Neuronal stem cell (in vitro differentiated cells): ENCODE measurements at regions not wholly inside any gene's neighbourhood (a gene's known extent, or its start where the extent isn't known, plus 50 kb on each side); places are given as distances from the start of the nearest gene placed in this dataset.

ENCODE experiments used
- DNase-seq: peaks from one replicate; pipeline ENCODE4 v3.0.0-alpha.2; 2013; ENCODE audit warnings: low spot score
- H2AFZ ChIP-seq: one replicate; pipeline ENCODE4 v1.6.1; 2013; ENCODE audit warnings: mild to moderate bottlenecking, low read length, inconsistent platforms
- H2AK5ac ChIP-seq: 2 replicates; pipeline ENCODE4 v1.6.1; 2013; ENCODE audit warnings: low read depth, mild to moderate bottlenecking, inconsistent platforms, low read length, moderate library complexity, mixed read lengths
- H2BK120ac ChIP-seq: 2 replicates; pipeline ENCODE4 v1.6.1; 2013; ENCODE audit warnings: low read depth, mild to moderate bottlenecking, inconsistent platforms, low read length, moderate library complexity, mixed read lengths
- H2BK12ac ChIP-seq: one replicate; pipeline ENCODE4 v1.6.1; 2013; ENCODE audit warnings: low read length, inconsistent platforms
- H2BK15ac ChIP-seq: 2 replicates; pipeline ENCODE4 v1.6.1; 2013; ENCODE audit warnings: mild to moderate bottlenecking, low read length, inconsistent platforms, mixed read lengths
- H2BK5ac ChIP-seq: one replicate; pipeline ENCODE4 v1.6.1; 2013; ENCODE audit warnings: inconsistent platforms, mild to moderate bottlenecking, low read length, moderate library complexity
- H3K14ac ChIP-seq: one replicate; pipeline ENCODE4 v1.6.1; 2013; ENCODE audit warnings: low read length, inconsistent platforms
- H3K18ac ChIP-seq: 2 replicates; pipeline ENCODE4 v1.6.1; 2013; ENCODE audit warnings: low read length, inconsistent platforms
- H3K23ac ChIP-seq: 2 replicates; pipeline ENCODE4 v1.6.1; 2013; ENCODE audit warnings: low read depth, mild to moderate bottlenecking, mixed read lengths, low read length, inconsistent platforms; ENCODE audit not compliant: poor library complexity
- H3K27ac ChIP-seq: replicated peaks from 3 replicates; pipeline ENCODE4 v1.5.1; 2013; ENCODE audit warnings: low read length, inconsistent platforms
- H3K27me3 ChIP-seq, 3 experiments: 2 replicates each; pipeline ENCODE4 v1.6.1; 2013; ENCODE audit warnings: low read length in 3 of 3, mild to moderate bottlenecking in 2 of 3, inconsistent platforms in 1 of 3, low read depth in 1 of 3, mixed read lengths in 1 of 3, moderate library complexity in 1 of 3; ENCODE audit not compliant: control insufficient read depth in 3 of 3, insufficient read depth in 3 of 3
- H3K36me3 ChIP-seq, 2 donors: replicated peaks in 1 of 2; 2 replicates each; pipeline ENCODE4 v1.6.1; 2013; ENCODE audit warnings: low read length in 2 of 2; ENCODE audit not compliant: control insufficient read depth in 2 of 2, insufficient read depth in 2 of 2
- H3K4ac ChIP-seq: 2 replicates; pipeline ENCODE4 v1.6.1; 2013; ENCODE audit warnings: inconsistent platforms, mild to moderate bottlenecking, low read length, moderate library complexity
- H3K4me1 ChIP-seq, 2 donors: 1 replicate in 1 of 2; 2 replicates in 1 of 2; pipeline ENCODE4 v1.6.1; 2013; ENCODE audit warnings: low read length in 2 of 2, low read depth in 1 of 2; ENCODE audit not compliant: control insufficient read depth in 2 of 2, insufficient read depth in 1 of 2
- H3K4me2 ChIP-seq: one replicate; pipeline ENCODE4 v1.6.1; 2013; ENCODE audit warnings: mild to moderate bottlenecking, low read length, inconsistent platforms; ENCODE audit not compliant: insufficient read depth, poor library complexity, severe bottlenecking
- H3K4me3 ChIP-seq, 2 donors: 2 replicates each; pipeline ENCODE4 v1.5.1; 2013; ENCODE audit warnings: low read length in 2 of 2, mild to moderate bottlenecking in 2 of 2, inconsistent platforms in 1 of 2, moderate library complexity in 1 of 2
- H3K79me1 ChIP-seq: one replicate; pipeline ENCODE4 v1.6.1; 2013; ENCODE audit warnings: low read depth, mild to moderate bottlenecking, inconsistent platforms, low read length, moderate library complexity
- H3K9ac ChIP-seq: one replicate; pipeline ENCODE4 v1.6.1; 2013; ENCODE audit warnings: mild to moderate bottlenecking, low read depth, low read length, inconsistent platforms; ENCODE audit not compliant: poor library complexity
- H3K9me3 ChIP-seq, 2 donors: replicated peaks in 1 of 2; 2 replicates each; pipeline versions ENCODE3 to v1.6.1; 2013; ENCODE audit warnings: low read length in 2 of 2, mild to moderate bottlenecking in 2 of 2, inconsistent platforms in 1 of 2, low read depth in 1 of 2, mixed read lengths in 1 of 2, moderate library complexity in 1 of 2; ENCODE audit not compliant: control insufficient read depth in 2 of 2, insufficient read depth in 1 of 2
- H4K8ac ChIP-seq: one replicate; pipeline ENCODE4 v1.6.1; 2013; ENCODE audit warnings: low read depth, mild to moderate bottlenecking, inconsistent platforms, low read length, moderate library complexity
- H4K91ac ChIP-seq: one replicate; pipeline ENCODE4 v1.6.1; 2013; ENCODE audit warnings: low read length, low read depth, mild to moderate bottlenecking, inconsistent platforms; ENCODE audit not compliant: poor library complexity
- WGBS, 2 donors: extraction: QIAGEN DNeasy Blood & Tissue Kit; methylation state at CpG; one replicate each; pipeline ENCODE4 v1.1.7; 2013; ENCODE audit warnings: missing lambda C conversion rate in 2 of 2, mixed read lengths in 1 of 2; ENCODE audit not compliant: insufficient read length in 2 of 2, insufficient replicate concordance in 1 of 2; ENCODE audit errors: extremely low coverage in 2 of 2; 5-methylcytosine and 5-hydroxymethylcytosine counted together

- no peak overlapping the region for H3K14ac ChIP-seq
- no peak overlapping the region for H2BK12ac ChIP-seq
- WGBS, 2 donors: no CpG with 5 or more reads among the region's 1 CpG
- H3K27me3 ChIP-seq: no peaks in the 10 kb centered on the region
- no peak overlapping the region for H3K4me3 ChIP-seq
- H2AK5ac ChIP-seq: no peak overlapping the region
- H3K4me2 ChIP-seq: no peak overlapping the region
- H3K9ac ChIP-seq: no peak overlapping the region
- no peak overlapping the region for H2BK5ac ChIP-seq
- H3K36me3 ChIP-seq: peaks cover 0 to 1% of the 10 kb centered on the region in 2 donors
- H2BK120ac ChIP-seq: no peak overlapping the region
- no peak overlapping the region for H3K18ac ChIP-seq
- no peak overlapping the region for H3K23ac ChIP-seq
- H3K4me1 ChIP-seq: no peaks in the 10 kb centered on the region
- H3K9me3 ChIP-seq: no peaks in the 10 kb centered on the region
- no peak overlapping the region for H3K27ac ChIP-seq
- H2BK15ac ChIP-seq: no peak overlapping the region
- H4K8ac ChIP-seq: no peak overlapping the region
- H3K79me1 ChIP-seq: no peaks in the 10 kb centered on the region
- DNase-seq: no peak
- no peak overlapping the region for H2AFZ ChIP-seq
- no peak overlapping the region for H4K91ac ChIP-seq
- H3K4ac ChIP-seq: no peak overlapping the region
These were observed 273.9 kb downstream of the PHF14 start for GRCh38 chr7:11247545-11247944.

DNA sequence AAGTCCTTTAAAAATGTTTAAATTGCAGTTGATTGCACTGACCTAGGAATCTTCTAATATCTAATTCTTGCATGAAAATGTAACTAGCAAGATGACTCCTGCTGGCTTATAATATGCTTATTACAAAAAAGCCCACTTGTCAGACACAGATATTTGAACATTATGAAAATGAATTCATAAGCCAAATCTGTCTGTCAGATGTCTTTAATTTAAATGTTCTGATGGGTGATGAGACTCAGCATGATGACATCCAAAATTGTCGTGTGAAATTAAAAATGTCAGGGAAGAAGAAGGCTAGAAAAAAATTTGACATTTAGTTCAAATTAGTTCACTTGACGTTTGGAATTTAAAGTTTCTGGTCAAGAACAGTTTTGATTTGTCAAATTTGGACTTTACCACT lies 277.8 kb downstream of the PHF14 start:
- H3K9me3 ChIP-seq: no peaks in the 10 kb centered on the region
- H2BK15ac ChIP-seq: no peak overlapping the region
- H2AK5ac ChIP-seq: no peak overlapping the region
- H3K4ac ChIP-seq: no peak overlapping the region
- H3K4me3 ChIP-seq: no peak overlapping the region
- H3K79me1 ChIP-seq: no peaks in the 10 kb centered on the region
- no CpG with 5 or more reads among the region's 2 CpGs for WGBS, 2 donors
- no peak overlapping the region for H3K27ac ChIP-seq
- H3K9ac ChIP-seq: no peak overlapping the region
- no peak overlapping the region for H2AFZ ChIP-seq
- no peak overlapping the region for H3K23ac ChIP-seq
- no peaks in the 10 kb centered on the region for H3K27me3 ChIP-seq
- peaks cover 0 to 2% of the 10 kb centered on the region in 2 donors for H3K4me1 ChIP-seq
- no peak overlapping the region for H3K18ac ChIP-seq
- H2BK5ac ChIP-seq: no peak overlapping the region
- no peak overlapping the region for H2BK120ac ChIP-seq
- H3K4me2 ChIP-seq: no peak overlapping the region
- peaks cover 0 to 1% of the 10 kb centered on the region in 2 donors for H3K36me3 ChIP-seq
- no peak overlapping the region for H3K14ac ChIP-seq
- no peak for DNase-seq
- H4K8ac ChIP-seq: no peak overlapping the region
- H4K91ac ChIP-seq: no peak overlapping the region
- H2BK12ac ChIP-seq: no peak overlapping the region

DNA sequence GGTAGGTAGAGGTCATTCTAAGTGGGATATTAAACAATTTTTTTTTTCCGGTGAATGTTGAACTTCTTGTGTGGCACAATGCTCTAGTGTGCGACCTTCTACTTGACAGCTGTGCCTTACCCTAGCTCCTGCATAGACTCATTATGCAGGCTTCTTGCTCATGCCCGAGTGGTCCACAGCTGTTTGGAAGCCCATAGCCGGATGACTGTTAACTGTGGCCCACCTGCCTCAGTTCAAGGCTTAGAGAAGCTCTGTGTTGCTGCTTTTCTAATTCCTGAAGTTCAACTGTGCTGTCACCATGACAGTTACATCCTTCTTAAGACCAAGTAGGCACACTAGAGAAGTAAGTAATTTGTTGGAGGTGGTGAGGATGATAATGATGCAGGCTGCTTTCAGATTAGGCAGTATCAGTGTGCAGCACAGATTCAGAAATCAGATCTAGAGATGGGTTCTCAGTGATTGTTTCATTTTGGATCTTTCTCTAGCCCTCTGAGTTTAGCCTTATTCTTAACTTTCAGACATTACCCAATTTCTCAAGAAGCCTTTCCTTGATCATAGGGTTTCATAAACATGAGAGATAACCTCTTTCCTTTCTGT lies 278.4 kb downstream of the PHF14 start:
- Histone ChIP-seq H3K4me2 (no peak overlapping the region), H3K18ac (no peak overlapping the region), H3K27me3 (no peaks in the 10 kb centered on the region), H3K23ac (no peak overlapping the region), H3K4me3 (peak overlapping the region in 1 of 2 donors; percentile 11), H2AK5ac (no peak overlapping the region), H3K4me1 (peaks cover 0 to 2% of the 10 kb centered on the region in 2 donors), H4K91ac (no peak overlapping the region), H3K9ac (no peak overlapping the region), H2BK5ac (no peak overlapping the region), H3K27ac (no peak overlapping the region), H4K8ac (no peak overlapping the region), H2BK120ac (no peak overlapping the region), H3K79me1 (no peaks in the 10 kb centered on the region), H2BK12ac (no peak overlapping the region), H2AFZ (peak overlapping the region; percentile 4), H3K14ac (no peak overlapping the region), H3K4ac (no peak overlapping the region), H3K36me3 (peaks cover 0 to 1% of the 10 kb centered on the region in 2 donors), H2BK15ac (no peak overlapping the region), H3K9me3 (no peaks in the 10 kb centered on the region)
- WGBS, 2 donors: no CpG with 5 or more reads among the region's 4 CpGs
- no peak for DNase-seq

DNA sequence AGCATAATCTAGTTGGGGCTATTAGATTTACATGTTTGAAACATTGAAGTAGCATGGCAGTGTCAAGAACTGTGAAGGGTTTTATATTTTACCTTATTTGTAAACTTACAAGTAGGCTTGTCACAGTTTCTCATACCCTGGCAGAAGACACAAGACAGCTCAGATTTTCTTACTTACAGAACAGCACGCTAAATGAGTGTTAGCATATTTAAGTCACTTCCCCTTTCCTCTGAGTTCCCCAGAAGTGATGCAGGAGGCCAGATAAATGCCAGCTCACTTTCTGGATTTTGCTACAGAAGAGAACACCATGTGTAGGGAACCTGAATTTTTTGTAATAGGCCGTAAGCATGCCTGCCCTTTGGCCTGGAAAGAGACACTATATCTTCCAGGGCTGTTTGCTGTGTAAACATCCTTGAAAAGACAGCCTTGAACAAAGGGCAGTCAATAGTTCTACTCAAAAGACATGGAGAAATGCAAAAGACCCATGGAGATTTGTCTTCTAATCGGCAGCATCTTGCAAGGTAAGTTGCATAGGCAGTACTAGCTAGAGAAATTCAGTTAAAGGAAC lies 279.1 kb downstream of the PHF14 start:
- WGBS, 2 donors: no CpG with 5 or more reads among the region's 3 CpGs
- no peak overlapping the region for H3K9ac ChIP-seq
- no peak overlapping the region for H4K91ac ChIP-seq
- no peak overlapping the region for H3K23ac ChIP-seq
- H3K4me3 ChIP-seq: no peak overlapping the region
- H3K36me3 ChIP-seq: peaks cover 0 to 1% of the 10 kb centered on the region in 2 donors
- no peak overlapping the region for H2BK15ac ChIP-seq
- H2BK120ac ChIP-seq: no peak overlapping the region
- peaks cover 0 to 2% of the 10 kb centered on the region in 2 donors for H3K4me1 ChIP-seq
- H3K14ac ChIP-seq: no peak overlapping the region
- H2AK5ac ChIP-seq: no peak overlapping the region
- H3K9me3 ChIP-seq: no peaks in the 10 kb centered on the region
- no peaks in the 10 kb centered on the region for H3K79me1 ChIP-seq
- H3K27me3 ChIP-seq: no peaks in the 10 kb centered on the region
- DNase-seq: no peak
- H3K27ac ChIP-seq: no peak overlapping the region
- no peak overlapping the region for H3K4me2 ChIP-seq
- no peak overlapping the region for H2BK12ac ChIP-seq
- H3K4ac ChIP-seq: no peak overlapping the region
- no peak overlapping the region for H2AFZ ChIP-seq
- H3K18ac ChIP-seq: no peak overlapping the region
- no peak overlapping the region for H2BK5ac ChIP-seq
- H4K8ac ChIP-seq: no peak overlapping the region
